KBM-7 (cell line): ENCODE measurements at regions not wholly inside any gene's neighbourhood (a gene's known extent, or its start where the extent isn't known, plus 50 kb on each side); places are given as distances from the start of the nearest gene placed in this dataset.

ENCODE experiments used
- DNase-seq: peaks from one replicate; pipeline ENCODE4 v3.0.0-alpha.2; 2015
- in situ Hi-C: fragments of 300-500 bp; cut with MboI; formaldehyde crosslinking; loops from 2 replicates; pipeline ENCODE4 v1.14.3; 2020; ENCODE audit warnings: low sequenced_read_pairs, low pct_unique_long_range_greater_than_20kb, mixed read lengths

GRCh38 chr20:61104232-61104631 is 147.8 kb upstream of the CDH4 start:
- in situ Hi-C loops = no loop called here
- no peak for DNase-seq

- DNase-seq = no peak
- in situ Hi-C loops = no loop called here
Observed at GRCh38 chr20:61105395-61105794, 146.7 kb upstream of the CDH4 start.

DNA sequence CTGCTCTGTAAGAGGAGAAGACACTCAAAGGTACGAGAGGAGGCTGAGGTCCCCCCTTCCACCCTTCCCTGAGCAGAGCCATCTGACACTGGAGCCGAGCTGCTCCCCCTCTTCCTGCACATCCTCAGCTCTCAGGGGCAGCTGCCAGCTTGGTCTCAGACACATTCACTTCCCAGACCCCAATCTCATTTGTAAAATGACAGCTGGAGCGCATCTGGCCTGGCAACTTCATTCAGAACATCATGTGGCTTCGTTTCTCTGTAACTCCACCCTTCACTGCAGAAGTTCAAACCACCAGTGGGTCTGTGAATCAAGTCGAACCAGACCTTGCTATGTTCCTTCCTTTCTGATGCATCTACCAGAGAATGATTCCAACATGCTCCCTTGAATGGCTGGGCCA is 145.6 kb upstream of the CDH4 start:
- in situ Hi-C loops = no loop called here
- no peak for DNase-seq

DNA sequence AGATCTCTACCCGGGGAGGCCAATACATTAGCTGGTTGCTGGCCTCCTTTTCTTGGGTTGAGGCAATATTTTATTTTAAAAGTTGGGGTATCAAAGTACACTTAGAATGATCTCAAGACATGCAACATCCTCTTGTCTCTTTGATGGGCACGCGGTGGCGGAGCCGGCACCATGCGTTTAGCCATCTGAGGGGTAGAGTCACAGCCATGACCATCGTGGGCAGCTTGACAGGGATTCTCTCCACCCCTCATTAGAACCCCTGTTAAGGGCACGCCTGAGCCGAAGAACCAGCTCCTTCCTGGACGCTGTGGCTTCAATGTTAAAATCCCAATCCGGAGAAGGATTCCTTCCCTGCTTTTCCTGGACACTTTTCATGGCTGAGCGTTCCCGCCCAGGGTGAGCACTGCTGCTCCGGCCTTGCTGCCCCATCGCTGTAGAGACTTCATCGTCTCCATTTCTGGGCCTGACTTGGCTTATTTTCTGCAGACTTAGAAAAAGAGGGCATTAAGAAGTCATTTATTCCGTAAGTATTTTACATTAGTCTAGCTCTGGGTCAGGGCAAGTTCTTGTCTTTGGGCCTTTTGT is 142.7 kb upstream of the CDH4 start:
- in situ Hi-C loops = no loop called here
- DNase-seq = no peak

DNA sequence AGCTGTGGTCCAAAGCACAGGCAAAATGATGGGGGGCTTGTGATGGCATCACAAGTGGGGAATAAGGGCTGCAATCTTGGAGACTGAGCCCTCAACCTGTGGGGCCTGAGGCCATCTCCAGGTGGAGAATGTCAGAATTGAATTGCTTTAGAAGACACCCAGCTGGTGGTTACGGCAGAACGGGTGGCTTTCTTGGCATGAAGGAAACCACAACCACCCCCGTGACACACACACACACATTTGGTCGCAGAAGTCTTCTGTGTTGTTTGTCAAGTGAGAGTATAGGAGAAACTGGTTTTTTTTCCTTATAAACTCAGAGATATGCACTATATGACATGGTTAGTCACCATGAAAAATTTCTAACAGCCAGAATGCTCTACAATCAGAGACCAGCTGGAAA is 139.5 kb upstream of the CDH4 start:
- in situ Hi-C loops = no loop called here
- no peak for DNase-seq

DNA sequence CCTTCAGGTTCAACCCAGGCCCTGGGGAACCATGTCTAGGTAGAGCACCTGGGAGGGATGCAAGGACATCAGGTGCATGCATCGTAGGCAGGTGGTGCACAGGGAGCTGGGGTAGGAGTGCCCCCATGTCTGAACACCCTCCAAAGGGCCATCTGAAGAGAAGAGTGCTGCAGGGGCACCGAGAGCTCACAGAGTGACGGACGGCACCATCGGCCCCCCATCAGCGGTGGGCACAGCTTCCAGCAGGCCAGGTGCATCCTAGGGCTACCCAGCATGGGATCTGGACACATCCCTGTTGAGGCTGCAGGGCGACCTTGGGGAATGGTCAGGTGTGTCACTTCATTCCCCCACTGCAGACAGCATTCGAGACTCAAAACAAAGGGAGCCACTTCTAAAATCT is 138.3 kb upstream of the CDH4 start:
- in situ Hi-C loops = no loop called here
- no peak for DNase-seq

- in situ Hi-C loops = no loop called here
- no peak for DNase-seq
Observed at GRCh38 chr20:61114493-61115175, 137.4 kb upstream of the CDH4 start.

GRCh38 chr20:61115364-61116065 is 136.5 kb upstream of the CDH4 start:
- no peak for DNase-seq
- in situ Hi-C loops = no loop called here

DNA sequence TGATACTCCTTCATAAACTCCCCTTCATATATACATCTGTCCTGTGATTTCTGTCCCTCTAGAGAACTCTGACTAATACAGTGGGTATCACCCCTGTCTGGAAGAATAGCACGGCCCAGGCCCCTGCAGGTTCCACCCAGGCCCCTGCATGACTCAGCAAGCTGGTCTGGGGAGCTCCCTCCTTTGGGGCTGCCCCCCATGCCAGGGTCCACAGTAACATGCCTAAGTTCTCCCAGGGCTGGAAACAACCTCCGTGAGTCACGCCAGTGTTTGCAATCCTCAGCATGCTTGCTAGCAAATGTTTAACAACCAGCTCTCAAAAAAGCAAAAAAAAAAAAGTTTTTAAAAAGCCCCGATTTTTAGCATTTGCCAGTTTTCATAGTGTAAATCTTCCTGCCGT is 134.3 kb upstream of the CDH4 start:
- no peak for DNase-seq
- in situ Hi-C loops = no loop called here

- no peak for DNase-seq
- in situ Hi-C loops = no loop called here
Observed at GRCh38 chr20:61118429-61119224, 133.4 kb upstream of the CDH4 start.

DNA sequence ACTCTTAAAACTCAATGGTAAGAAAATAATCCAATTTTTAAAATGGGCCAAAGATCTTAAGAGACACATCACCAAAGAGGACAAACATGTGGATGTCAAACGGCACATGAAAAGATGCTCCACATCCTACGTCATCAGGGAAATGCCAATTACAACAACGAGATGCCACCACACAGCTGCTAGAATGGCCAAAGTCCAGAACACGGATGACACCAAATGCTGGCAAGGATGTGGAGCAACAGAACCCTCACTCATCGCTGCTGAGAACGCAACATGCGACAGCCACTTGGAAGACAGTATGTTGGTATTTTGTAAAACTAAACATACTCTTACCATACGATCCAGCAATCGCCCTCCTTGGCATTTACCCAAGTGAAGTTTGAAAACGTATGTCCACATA is 132.8 kb upstream of the CDH4 start:
- in situ Hi-C loops = no loop called here

GRCh38 chr20:61119794-61120410 is 132.2 kb upstream of the CDH4 start:
- in situ Hi-C loops = no loop called here
- no peak for DNase-seq

More for the DNA sequence above, 132.8 kb upstream of the CDH4 start:
- no peak for DNase-seq

GRCh38 chr20:61120595-61121515 is 131.2 kb upstream of the CDH4 start:
- peak; percentile 72 for DNase-seq
- in situ Hi-C loops = no loop called here

- DNase-seq = no peak
- in situ Hi-C loops = no loop called here
Observed at GRCh38 chr20:61121661-61122060, 130.4 kb upstream of the CDH4 start.

DNA sequence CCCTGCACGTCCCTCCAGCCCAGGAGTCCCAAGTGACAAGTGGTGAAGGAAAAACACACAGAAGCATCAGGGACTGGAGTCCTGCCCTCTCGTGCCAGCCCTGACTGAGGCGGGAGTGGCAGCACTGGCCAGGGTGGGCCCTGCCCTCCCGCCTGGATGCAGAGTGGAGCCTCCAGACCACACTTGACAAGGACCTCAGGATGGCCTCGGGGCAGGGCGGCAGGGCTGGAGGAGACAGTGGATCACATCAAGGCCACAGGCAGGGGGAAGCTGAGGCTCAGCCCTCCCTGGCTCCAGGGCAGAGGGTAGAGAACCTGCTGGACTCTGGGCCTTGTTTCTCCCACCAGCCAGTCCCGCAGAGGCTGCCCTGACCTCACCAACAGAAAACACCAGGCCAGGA is 128.8 kb upstream of the CDH4 start:
- no peak for DNase-seq
- in situ Hi-C loops = no loop called here

DNA sequence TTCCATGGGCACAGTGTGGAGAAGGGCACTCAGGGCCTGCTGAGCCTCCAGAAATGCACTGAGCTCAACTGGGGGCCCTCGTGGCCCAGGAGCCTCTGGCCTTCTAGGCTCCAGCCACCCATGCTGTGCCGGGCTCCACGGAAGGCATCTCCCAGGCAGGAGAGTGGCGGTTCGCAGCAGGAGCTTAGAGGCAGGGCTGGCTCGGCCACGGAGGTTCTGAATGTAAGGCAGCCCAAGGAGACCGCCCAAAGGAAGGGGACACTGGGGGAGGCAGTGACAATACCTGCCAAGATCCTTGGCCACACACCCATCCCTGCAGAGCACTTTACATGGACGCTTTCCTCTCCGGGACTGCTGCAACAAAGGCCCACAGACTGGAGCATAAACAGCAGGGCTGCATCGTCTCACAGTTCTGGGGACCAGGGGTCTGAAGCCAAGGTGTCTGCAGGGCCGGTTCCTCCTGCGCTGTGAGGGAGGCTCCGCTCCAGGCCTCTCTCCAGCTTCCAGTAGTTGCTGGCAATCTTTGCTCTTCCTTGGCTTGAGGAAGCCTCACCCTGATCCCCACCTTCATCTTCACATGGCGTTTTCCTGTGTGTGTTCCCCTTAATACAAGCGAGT is 128.2 kb upstream of the CDH4 start:
- in situ Hi-C loops = no loop called here

DNA sequence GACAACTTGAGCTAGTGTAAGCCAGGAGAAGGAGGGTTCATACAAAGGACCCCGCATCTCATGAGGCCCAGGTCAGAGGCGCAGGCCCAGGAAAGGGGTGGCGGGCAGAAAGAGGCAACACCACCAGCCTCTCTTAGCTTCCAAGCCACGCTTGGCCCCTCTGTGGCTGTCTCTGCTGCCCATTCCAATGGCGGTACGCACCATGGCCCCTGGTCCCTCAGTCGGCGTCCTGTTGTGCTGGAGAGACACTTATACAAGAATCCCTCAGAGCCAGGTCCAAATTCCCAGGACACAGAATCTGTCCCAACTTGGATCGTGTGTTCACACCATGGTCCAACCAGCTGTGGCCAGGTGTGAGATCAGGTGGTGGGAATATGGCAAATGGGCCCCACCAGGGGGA is 127.0 kb upstream of the CDH4 start:
- DNase-seq = no peak
- in situ Hi-C loops = no loop called here

More for the DNA sequence above, 128.2 kb upstream of the CDH4 start:
- no peak for DNase-seq

GRCh38 chr20:61125546-61126180 is 126.4 kb upstream of the CDH4 start:
- no peak for DNase-seq

More at GRCh38 chr20:61125546-61126180, 126.4 kb upstream of the CDH4 start:
- in situ Hi-C loops = no loop called here
